ENCODE measurements at regions not wholly inside any gene's neighbourhood (a gene's known extent, or its start where the extent isn't known, plus 50 kb on each side); places are given as distances from the start of the nearest gene placed in this dataset.
"Not testable (repeated sequence)": the region's sequence is repeated elsewhere in the genome, so short reads cannot be mapped to it uniquely, and the experiment has no call there.

DNA sequence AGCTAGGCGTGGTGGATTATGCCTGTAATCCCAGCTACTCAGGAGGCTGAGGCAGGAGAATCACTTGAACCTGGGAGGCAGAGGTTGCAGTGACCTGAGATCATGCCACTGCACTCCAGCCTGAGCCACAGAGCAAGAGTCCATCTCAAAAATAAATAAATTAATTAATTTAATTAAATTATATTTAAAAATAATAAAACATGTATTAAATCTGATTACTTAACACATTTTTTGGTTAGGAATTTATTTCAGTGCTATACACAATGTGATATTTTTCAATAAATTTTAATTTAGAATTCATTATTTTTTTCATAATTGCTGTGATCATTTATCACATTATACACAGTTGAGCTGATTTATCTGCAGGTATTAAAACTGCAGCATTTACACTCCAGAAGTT, 1101.5 kb upstream of the MIR17HG start:
- Mint-ChIP-seq H3K9me3 (peaks cover 19% of the 10 kb centered on the region), H3K27me3 (no peaks in the 10 kb centered on the region), H3K4me1 (ENCODE audit: low read depth in 2 of 2) (no peaks in the 10 kb centered on the region), H3K27ac (no peak overlapping the region), H3K4me3 (no peak overlapping the region), H3K36me3 (peaks cover 7% of the 10 kb centered on the region)
- ATAC-seq (no peak), DNase-seq (ENCODE audit: low spot score) (no peak)

DNA sequence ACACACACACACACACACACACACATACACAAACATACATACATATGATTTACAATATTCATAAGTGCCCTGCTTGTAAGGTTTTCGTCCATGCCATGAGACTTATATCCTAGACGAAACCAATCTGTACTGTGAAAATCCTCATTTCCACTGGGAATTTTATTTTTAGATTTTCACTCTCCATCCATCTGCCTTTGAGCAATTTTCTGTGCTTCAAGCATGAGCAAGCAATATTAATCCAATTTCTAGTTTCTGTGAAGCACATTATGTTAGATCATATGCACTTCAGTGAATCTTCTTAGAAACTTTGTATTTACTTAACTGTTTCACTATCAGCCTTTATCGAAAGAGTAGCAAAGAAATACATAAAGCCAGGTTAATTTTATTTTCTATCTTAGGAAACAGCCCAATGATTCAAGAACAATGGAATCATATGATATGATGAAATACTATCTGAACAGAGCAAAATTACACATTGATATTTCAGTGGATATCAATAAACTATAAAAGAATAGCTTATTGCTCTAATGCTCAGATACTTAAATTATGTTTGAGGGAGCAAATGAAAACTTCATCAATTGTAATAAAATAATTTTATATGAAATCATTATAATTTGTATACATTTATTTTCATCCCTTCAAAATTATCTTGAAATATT, 1100.7 kb upstream of the MIR17HG start:
- no peak overlapping the region for H3K4me3 Mint-ChIP-seq
- ATAC-seq = no peak
- no peaks in the 10 kb centered on the region for H3K4me1 Mint-ChIP-seq (ENCODE audit: low read depth in 2 of 2)
- no peak overlapping the region for H3K27ac Mint-ChIP-seq
- DNase-seq (ENCODE audit: low spot score) = no peak
- H3K9me3 Mint-ChIP-seq = peaks cover 19% of the 10 kb centered on the region
- H3K27me3 Mint-ChIP-seq = no peaks in the 10 kb centered on the region
- peaks cover 7% of the 10 kb centered on the region for H3K36me3 Mint-ChIP-seq

DNA sequence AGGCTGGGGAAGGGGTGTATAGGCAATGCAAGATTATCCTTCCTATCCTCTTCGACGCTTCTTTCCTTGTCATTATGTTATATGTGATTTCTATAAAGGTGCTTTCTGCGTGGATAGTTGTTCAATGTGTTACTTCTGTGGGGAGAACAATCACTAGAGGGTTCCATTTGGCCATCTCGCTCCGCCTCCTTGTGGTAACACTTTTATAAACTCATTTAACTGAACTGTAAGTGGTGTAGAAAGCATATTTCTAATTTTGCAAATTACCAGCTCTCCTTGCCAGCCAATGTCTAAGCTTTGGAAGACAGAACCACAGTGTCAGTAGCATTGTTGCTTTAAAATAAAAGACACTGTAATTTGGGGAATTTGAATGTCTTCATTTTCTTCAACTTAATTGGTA, 1093.7 kb upstream of the MIR17HG start:
- Mint-ChIP-seq H3K27ac (no peak overlapping the region), H3K36me3 (peaks cover 4% of the 10 kb centered on the region), H3K27me3 (no peaks in the 10 kb centered on the region), H3K4me3 (no peak overlapping the region), H3K9me3 (peaks cover 9% of the 10 kb centered on the region), H3K4me1 (ENCODE audit: low read depth in 2 of 2) (no peaks in the 10 kb centered on the region)
- DNase-seq (ENCODE audit: low spot score) = no peak
- ATAC-seq = no peak

DNA sequence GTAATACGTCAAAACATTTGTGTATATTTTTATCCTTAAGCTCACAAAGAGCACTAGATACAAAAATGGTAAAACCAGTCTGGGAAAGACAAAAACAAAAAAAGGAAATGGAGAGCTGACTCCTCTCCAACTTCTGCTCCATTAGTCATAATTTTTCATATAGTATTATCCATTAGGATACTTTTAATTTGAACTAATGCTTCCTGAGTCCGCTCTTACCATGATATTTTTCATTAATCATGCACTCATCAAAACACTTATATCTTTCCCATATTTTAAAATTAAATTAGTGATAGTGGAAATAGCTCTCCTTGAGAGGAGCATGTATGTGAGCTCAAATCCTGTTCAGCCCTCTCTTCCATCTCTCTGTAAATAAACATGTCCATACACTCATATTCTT, 1093.0 kb upstream of the MIR17HG start:
- Mint-ChIP-seq H3K9me3 (peaks cover 9% of the 10 kb centered on the region), H3K27me3 (no peaks in the 10 kb centered on the region), H3K4me1 (ENCODE audit: low read depth in 2 of 2) (no peaks in the 10 kb centered on the region), H3K36me3 (peaks cover 4% of the 10 kb centered on the region), H3K27ac (no peak overlapping the region), H3K4me3 (no peak overlapping the region)
- ATAC-seq = no peak
- no peak for DNase-seq (ENCODE audit: low spot score)

DNA sequence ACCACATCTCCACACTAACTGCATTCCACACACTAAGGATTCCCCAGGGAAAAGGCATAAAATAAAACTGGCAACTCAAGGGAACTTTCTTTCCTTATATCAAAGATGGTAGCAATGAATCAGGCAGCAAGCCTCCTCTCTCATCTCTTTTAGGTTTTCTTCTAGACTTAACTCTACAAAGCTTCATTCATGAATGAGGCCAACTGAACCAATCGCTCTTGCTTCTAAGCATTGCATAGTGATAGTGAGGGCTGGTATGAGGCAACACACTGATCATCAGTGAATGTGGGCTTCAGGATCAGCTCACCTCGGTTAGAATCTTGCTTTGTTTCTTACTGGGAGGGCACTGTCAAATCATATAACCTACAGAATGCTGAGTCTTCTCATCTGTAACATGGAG, 1090.7 kb upstream of the MIR17HG start:
- Mint-ChIP-seq H3K36me3 (peaks cover 4% of the 10 kb centered on the region), H3K27me3 (no peaks in the 10 kb centered on the region), H3K4me1 (ENCODE audit: low read depth in 2 of 2) (no peaks in the 10 kb centered on the region), H3K27ac (no peak overlapping the region), H3K4me3 (no peak overlapping the region), H3K9me3 (peaks cover 9% of the 10 kb centered on the region)
- ATAC-seq (no peak), DNase-seq (ENCODE audit: low spot score) (no peak)

DNA sequence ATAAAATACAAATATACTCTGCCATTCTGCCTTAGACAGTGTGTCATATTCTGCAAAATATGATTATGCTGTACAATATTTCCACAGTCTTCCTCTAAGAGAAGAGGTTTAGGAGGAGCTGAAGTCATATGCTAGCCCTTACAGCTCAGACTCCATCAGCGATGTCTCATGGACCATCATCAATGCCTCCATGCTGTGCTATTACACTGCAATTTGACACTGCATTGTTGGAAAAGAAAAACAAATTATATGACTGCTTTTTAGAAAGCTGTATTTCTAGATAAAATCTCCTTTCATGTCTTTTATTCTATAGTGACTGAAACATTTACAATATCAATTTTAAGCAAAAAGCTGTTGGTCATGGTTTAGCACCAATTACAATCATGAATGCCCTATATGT, 1089.4 kb upstream of the MIR17HG start:
- no peak overlapping the region for H3K4me3 Mint-ChIP-seq
- peaks cover 14% of the 10 kb centered on the region for H3K9me3 Mint-ChIP-seq
- ATAC-seq = no peak
- H3K27me3 Mint-ChIP-seq = no peaks in the 10 kb centered on the region
- peaks cover 4% of the 10 kb centered on the region for H3K36me3 Mint-ChIP-seq
- H3K4me1 Mint-ChIP-seq (ENCODE audit: low read depth in 2 of 2) = no peaks in the 10 kb centered on the region
- DNase-seq (ENCODE audit: low spot score) = no peak
- H3K27ac Mint-ChIP-seq = no peak overlapping the region

DNA sequence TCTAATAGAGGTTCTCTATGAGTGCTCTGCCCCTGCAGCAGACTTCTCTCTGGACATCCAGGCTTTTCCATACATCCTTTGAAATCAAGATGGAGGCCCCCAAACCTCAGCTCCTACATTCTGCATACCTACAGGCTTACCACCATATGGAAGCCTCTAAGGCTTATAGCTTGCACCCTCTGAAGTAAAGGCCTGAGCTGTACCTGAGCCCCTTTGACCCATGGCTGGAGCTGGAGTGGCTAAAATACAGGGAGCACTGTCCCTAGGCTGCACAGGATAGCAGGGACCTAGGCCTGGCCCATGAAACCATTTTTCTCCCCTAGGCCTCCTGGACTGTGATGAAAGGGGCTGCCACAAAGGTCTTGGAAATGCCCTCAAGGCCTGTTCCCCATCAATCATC, 1086.1 kb upstream of the MIR17HG start:
- Mint-ChIP-seq H3K4me1 (ENCODE audit: low read depth in 2 of 2) (no peaks in the 10 kb centered on the region), H3K4me3 (no peak overlapping the region), H3K9me3 (peaks cover 11% of the 10 kb centered on the region), H3K27me3 (no peaks in the 10 kb centered on the region), H3K36me3 (no peaks in the 10 kb centered on the region), H3K27ac (no peak overlapping the region)
- ATAC-seq = no peak
- no peak for DNase-seq (ENCODE audit: low spot score)

DNA sequence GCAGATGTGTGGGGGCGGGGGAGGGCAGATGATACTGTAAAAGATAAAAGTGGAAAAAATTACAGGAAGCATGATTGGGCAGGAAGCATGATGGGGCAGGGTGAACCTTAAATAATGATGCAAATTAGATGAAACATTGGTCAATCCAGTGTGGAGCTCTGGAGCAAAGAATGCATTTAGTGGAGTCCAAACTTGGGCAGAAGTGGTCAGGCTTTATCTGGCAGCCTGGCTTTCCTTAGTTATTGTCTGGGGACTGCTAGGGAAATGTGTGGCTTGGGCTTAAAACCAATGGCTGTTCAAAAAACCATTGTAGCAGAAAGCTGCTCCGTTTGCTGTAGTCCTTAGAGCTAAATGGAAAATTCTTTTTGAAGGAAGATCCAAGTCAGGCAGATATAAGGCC, 1077.3 kb upstream of the MIR17HG start:
- Mint-ChIP-seq H3K9me3 (peaks cover 18% of the 10 kb centered on the region), H3K4me3 (no peak overlapping the region), H3K4me1 (ENCODE audit: low read depth in 2 of 2) (no peaks in the 10 kb centered on the region), H3K27me3 (no peaks in the 10 kb centered on the region), H3K27ac (no peak overlapping the region), H3K36me3 (no peaks in the 10 kb centered on the region)
- DNase-seq (ENCODE audit: low spot score) = no peak
- no peak for ATAC-seq

DNA sequence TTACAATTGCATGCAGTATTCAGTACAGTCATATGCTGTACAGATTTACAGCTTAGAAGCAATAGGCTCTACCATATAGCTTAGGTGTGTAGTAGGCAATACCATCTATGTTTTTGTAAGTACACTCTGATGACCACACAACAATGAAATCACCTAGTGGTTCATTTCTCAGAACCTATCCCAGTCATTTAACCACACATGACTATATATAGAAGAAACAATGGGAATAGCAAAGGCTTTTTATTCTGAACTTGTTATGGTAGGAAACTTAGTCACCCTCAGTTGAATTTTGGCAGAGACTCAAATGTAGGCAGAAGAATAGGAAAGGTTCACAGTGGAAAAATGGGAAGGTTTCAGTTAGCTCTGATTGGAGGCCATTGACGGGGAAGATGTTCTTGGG, 1075.1 kb upstream of the MIR17HG start:
- ATAC-seq (no peak), DNase-seq (ENCODE audit: low spot score) (no peak)
- Mint-ChIP-seq H3K27me3 (no peaks in the 10 kb centered on the region), H3K4me1 (ENCODE audit: low read depth in 2 of 2) (no peaks in the 10 kb centered on the region), H3K4me3 (no peak overlapping the region), H3K27ac (no peak overlapping the region), H3K9me3 (peaks cover 18% of the 10 kb centered on the region), H3K36me3 (no peaks in the 10 kb centered on the region)

DNA sequence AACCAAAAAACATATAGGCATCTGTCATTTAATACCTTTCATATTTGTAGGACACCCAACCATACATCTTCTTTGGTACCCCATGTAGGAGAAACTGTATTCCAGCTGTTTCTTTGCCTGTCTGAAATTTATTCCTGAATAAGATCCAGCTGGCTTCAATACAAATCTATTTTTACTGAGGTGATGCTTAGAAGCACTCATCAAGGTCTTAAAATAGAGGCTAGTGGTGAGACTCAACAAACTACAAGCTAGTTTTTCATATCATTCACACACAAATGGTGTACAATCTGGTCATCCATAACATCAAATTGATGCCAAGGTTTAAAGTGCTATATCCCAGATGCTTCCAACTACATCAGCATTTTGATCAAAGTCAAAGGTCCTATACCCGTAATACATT, 1071.3 kb upstream of the MIR17HG start:
- no peak overlapping the region for H3K4me3 Mint-ChIP-seq
- peaks cover 7% of the 10 kb centered on the region for H3K9me3 Mint-ChIP-seq
- no peaks in the 10 kb centered on the region for H3K27me3 Mint-ChIP-seq
- ATAC-seq (no peak), DNase-seq (ENCODE audit: low spot score) (no peak)
- no peaks in the 10 kb centered on the region for H3K36me3 Mint-ChIP-seq
- no peak overlapping the region for H3K27ac Mint-ChIP-seq
- H3K4me1 Mint-ChIP-seq (ENCODE audit: low read depth in 2 of 2) = no peaks in the 10 kb centered on the region

DNA sequence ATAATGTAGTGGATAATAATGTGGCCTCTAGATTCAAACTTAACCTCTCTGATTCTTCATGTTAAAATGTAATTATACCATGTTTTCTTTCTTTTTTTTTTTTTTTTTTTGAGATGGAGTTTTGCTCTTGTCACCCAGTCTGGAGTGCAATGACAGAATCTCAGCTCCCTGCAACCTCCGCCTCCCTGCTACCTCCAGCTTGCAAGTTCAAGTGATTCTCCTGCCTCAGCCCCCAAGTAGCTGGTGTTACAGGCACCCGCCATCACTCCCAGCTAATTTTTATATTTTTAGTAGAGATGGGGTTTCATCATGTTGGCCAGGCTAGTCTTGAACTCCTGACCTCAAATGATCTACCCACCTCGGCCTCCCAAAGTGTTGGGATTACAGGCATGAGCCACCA, 1069.3 kb upstream of the MIR17HG start:
- H3K4me1 Mint-ChIP-seq (ENCODE audit: low read depth in 2 of 2); ATAC-seq; H3K27me3 Mint-ChIP-seq; H3K27ac Mint-ChIP-seq; H3K9me3 Mint-ChIP-seq; H3K36me3 Mint-ChIP-seq; H3K4me3 Mint-ChIP-seq; DNase-seq (ENCODE audit: low spot score): not testable (repeated sequence)

DNA sequence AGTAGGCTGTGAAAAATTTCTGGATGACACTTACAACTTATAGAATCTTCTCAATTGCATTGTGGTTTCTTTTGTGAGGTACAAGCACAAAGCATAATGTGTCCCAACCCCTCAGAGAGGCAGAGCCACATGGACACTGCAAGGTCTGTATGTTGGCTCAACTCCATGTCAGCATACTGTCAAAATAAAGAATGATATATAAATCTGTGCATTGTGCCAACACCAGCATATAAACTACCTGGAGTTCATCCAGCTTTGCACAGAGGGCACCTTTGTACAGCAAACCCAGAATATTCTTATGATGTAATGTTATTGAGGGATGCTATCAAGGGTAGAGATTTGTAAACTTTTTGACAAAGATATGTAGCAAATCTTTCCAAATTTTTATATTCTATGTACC, 1065.8 kb upstream of the MIR17HG start:
- H3K4me1 Mint-ChIP-seq (ENCODE audit: low read depth in 2 of 2) = no peaks in the 10 kb centered on the region
- H3K4me3 Mint-ChIP-seq = no peak overlapping the region
- no peak for DNase-seq (ENCODE audit: low spot score)
- H3K27me3 Mint-ChIP-seq = no peaks in the 10 kb centered on the region
- ATAC-seq = no peak
- no peak overlapping the region for H3K27ac Mint-ChIP-seq
- no peaks in the 10 kb centered on the region for H3K36me3 Mint-ChIP-seq
- H3K9me3 Mint-ChIP-seq = peaks cover 8% of the 10 kb centered on the region

DNA sequence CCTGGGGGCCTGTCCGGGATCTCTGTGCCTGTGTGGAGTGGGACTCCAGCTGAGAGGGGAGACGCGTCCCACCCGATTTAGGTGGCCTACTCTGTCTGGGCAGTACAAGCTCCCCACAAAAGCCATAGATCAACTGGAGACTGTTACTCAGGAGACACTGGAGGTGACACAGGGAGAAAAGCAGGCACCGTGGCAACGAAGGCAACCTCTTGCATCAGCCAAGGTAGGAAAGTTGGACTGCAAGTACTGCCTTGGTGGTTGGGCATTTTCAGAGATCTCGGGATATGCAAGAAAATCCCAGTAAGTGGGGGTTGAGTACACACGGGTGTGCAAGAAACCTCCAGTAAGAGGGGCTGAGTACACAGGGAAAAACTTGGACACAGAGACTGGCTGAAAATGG, 1060.0 kb upstream of the MIR17HG start:
- Mint-ChIP-seq H3K27ac (no peak overlapping the region), H3K4me1 (ENCODE audit: low read depth in 2 of 2) (no peaks in the 10 kb centered on the region), H3K27me3 (no peaks in the 10 kb centered on the region), H3K9me3 (peaks cover 29% of the 10 kb centered on the region), H3K36me3 (peaks cover 12% of the 10 kb centered on the region), H3K4me3 (no peak overlapping the region)
- DNase-seq (ENCODE audit: low spot score) = no peak
- no peak for ATAC-seq

DNA sequence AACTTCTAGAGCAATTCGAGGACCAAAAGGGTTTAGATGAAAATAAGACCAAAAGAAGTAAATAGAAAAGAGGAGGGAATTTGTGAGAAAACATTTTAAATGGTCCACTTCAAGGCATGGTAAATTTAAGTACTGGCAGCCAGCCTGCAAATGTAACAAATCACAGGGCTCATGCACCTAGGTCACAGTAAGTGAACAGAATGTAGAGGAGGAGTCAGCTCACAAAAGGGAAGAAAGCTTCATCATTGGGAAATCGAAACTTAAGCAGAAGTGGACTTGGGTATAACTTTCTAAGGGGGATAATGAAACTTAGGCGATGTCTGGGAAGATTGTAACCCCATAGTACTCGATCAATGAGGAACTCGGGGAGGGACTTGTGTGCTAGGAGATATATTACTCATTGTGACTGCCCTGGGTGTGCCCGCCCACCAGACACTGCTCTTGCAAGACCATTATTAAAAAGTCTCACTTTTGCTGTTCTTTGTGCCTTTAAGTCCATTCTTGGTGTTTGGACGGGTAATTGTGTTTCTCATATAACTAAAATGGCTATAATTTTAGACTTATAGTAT, 1053.6 kb upstream of the MIR17HG start:
- Mint-ChIP-seq H3K27ac (no peak overlapping the region), H3K9me3 (peaks cover 25% of the 10 kb centered on the region), H3K4me1 (ENCODE audit: low read depth in 2 of 2) (no peaks in the 10 kb centered on the region), H3K36me3 (peaks cover 4% of the 10 kb centered on the region), H3K27me3 (no peaks in the 10 kb centered on the region), H3K4me3 (no peak overlapping the region)
- ATAC-seq (no peak), DNase-seq (ENCODE audit: low spot score) (no peak)

DNA sequence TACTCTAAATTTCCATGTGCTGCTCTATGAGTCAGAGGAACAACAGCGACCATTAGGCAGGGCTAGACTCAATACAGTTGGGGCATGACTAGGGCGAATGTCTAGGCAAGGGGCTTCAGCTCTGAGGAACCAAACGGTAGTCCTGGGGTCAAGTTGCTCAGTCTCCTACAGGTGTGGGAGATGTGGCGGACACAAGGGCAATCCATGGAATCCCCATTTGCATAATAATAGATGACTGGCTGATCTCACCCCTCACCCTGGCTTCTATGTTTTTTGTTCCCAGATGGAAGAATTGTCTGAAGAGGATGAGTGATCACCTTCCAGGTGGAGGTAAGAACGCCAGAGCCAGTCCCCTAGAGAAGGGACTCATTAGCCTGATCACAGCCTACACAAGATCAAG, 1048.2 kb upstream of the MIR17HG start:
- peaks cover 11% of the 10 kb centered on the region for H3K9me3 Mint-ChIP-seq
- H3K4me3 Mint-ChIP-seq = no peak overlapping the region
- ATAC-seq (no peak), DNase-seq (ENCODE audit: low spot score) (no peak)
- no peaks in the 10 kb centered on the region for H3K27me3 Mint-ChIP-seq
- H3K27ac Mint-ChIP-seq = no peak overlapping the region
- no peaks in the 10 kb centered on the region for H3K36me3 Mint-ChIP-seq
- H3K4me1 Mint-ChIP-seq (ENCODE audit: low read depth in 2 of 2) = no peaks in the 10 kb centered on the region

Measured in natural killer cell treated with Interleukin-12 subunit alpha and Interleukin-12 subunit beta and Interleukin-15 and Interleukin-18, amount 100 ng/mL, for 72 hours (primary cell).